ENCODE measurements at regions not wholly inside any gene's neighbourhood (a gene's known extent, or its start where the extent isn't known, plus 50 kb on each side); places are given as distances from the start of the nearest gene placed in this dataset.

GRCh38 chr17:71486261-71486660 lies 634.6 kb upstream of the SOX9 start:
- TF ChIP-seq CTCF (IDR thresholded peaks at IDR 0.05; ENCODE audit: low read length) (no peak), EZH2 (IDR thresholded peaks at IDR 0.05; ENCODE audit: borderline replicate concordance, low read length) (no peak)

Data from OCI-LY1 (cell line).